ENCODE measurements at regions not wholly inside any gene's neighbourhood (a gene's known extent, or its start where the extent isn't known, plus 50 kb on each side); places are given as distances from the start of the nearest gene placed in this dataset.

DNA sequence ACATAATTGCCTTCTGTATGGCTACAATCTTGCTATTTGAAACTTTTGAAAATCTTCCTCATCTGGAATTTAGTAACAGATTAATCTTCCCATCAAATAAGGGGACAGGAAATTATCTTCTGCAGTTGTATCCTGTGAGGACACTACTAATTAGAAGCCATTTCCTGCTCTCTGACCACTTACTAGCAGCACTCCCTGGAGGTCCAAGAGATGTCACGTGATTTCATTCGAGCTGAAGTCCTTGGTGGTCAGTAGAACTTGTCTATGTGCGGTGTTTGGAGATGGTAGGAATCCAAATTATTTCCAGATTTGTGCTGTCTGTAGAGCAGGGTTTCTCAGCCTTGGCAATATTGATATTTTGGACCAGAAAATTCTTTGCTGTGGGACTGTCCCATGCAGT is 202.5 kb downstream of the TFAP2B start (continued):
- TF ChIP-seq ZC3H10 (CRISPR knock-in tag; IDR thresholded peaks at IDR 0.05) = no peak
- TF ChIP-seq, protein P1, sequence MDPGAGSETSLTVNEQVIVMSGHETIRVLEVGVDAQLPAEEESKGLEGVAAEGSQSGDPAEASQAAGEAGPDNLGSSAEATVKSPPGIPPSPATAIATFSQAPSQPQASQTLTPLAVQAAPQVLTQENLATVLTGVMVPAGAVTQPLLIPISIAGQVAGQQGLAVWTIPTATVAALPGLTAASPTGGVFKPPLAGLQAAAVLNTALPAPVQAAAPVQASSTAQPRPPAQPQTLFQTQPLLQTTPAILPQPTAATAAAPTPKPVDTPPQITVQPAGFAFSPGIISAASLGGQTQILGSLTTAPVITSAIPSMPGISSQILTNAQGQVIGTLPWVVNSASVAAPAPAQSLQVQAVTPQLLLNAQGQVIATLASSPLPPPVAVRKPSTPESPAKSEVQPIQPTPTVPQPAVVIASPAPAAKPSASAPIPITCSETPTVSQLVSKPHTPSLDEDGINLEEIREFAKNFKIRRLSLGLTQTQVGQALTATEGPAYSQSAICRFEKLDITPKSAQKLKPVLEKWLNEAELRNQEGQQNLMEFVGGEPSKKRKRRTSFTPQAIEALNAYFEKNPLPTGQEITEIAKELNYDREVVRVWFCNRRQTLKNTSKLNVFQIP (CRISPR knock-in tag; IDR thresholded peaks at IDR 0.05; ENCODE audit: borderline replicate concordance, low read depth) = no peak
- no peak for TF ChIP-seq ZFP30 (CRISPR knock-in tag; IDR thresholded peaks at IDR 0.05)
- no peak for TF ChIP-seq ARNTL (CRISPR knock-in tag; IDR thresholded peaks at IDR 0.05; ENCODE audit: borderline replicate concordance, low read depth)
- no peak for TF ChIP-seq ZNF8 (CRISPR knock-in tag; IDR thresholded peaks at IDR 0.05)

GRCh38 chr6:51024126-51024525 is 205.5 kb downstream of the TFAP2B start:
- ATAC-seq = no peak
- TF ChIP-seq ZNF8 (CRISPR knock-in tag; IDR thresholded peaks at IDR 0.05) = no peak
- TF ChIP-seq ISL1 (CRISPR knock-in tag; IDR thresholded peaks at IDR 0.05) = no peak
- TF ChIP-seq GLIS3 (CRISPR knock-in tag; IDR thresholded peaks at IDR 0.05) = no peak
- TF ChIP-seq OSR1 (CRISPR knock-in tag; IDR thresholded peaks at IDR 0.05) = no peak
- no peak for TF ChIP-seq ZFP30 (CRISPR knock-in tag; IDR thresholded peaks at IDR 0.05)
- TF ChIP-seq CSRNP3 (CRISPR knock-in tag; IDR thresholded peaks at IDR 0.05) = no peak
- TF ChIP-seq RARB (CRISPR knock-in tag; IDR thresholded peaks at IDR 0.05) = no peak
- TF ChIP-seq TOX (CRISPR knock-in tag; IDR thresholded peaks at IDR 0.05; ENCODE audit: borderline replicate concordance) = no peak
- no peak for TF ChIP-seq ZFP3 (CRISPR knock-in tag; IDR thresholded peaks at IDR 0.05)
- TF ChIP-seq BACH2 (CRISPR knock-in tag; IDR thresholded peaks at IDR 0.05; ENCODE audit: borderline replicate concordance) = no peak
- TF ChIP-seq SNAI2 (CRISPR knock-in tag; IDR thresholded peaks at IDR 0.05) = no peak

- TF ChIP-seq ZNF8 (CRISPR knock-in tag; IDR thresholded peaks at IDR 0.05) (no peak), ARNTL (CRISPR knock-in tag; IDR thresholded peaks at IDR 0.05; ENCODE audit: borderline replicate concordance, low read depth) (no peak), CREB5 (CRISPR knock-in tag; IDR thresholded peaks at IDR 0.05; ENCODE audit: low read depth) (no peak)
- ATAC-seq = no peak
Measured at GRCh38 chr6:51025082-51025777, 206.6 kb downstream of the TFAP2B start.

DNA sequence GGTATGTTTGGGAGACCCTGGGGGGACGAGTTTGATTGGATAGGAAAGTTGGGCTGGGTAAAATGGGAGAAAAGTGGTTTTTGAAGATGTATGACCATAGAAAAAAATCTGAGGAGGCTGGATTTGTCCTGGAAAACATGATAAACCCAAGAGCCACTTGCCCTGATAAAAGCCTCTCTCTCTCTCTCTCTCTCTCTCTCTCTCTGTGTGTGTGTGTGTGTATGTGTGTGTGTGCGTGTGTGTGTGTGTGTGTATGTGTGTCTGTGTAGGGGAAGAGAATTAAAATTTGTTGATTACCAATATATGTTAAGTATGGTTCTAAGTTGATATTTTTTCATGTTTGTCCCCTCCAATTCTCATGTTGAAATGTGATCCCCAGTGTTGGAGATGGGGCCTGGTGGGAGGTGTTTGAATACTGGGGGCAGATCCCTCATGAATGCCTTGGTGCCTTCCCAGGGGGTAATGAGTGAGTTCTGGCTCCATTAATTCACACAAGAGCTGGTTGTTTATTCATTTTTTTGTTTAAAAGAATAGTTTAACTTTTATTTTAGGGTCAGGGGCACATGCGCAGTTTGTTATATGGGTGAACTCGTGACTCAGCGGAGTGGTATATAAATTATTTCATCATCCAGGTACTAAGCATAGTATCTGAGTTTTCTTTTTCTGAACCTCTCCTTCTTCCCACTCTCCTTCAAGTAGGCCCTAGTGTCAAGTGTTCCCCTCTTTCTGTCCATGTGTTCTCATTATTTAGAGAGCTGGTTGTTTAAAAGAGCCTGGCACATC is 208.8 kb downstream of the TFAP2B start:
- ATAC-seq = no peak
- TF ChIP-seq ZNF70 (CRISPR knock-in tag; IDR thresholded peaks at IDR 0.05) (no peak), ZC3H10 (CRISPR knock-in tag; IDR thresholded peaks at IDR 0.05) (no peak), GLIS3 (CRISPR knock-in tag; IDR thresholded peaks at IDR 0.05) (no peak), ARNTL (CRISPR knock-in tag; IDR thresholded peaks at IDR 0.05; ENCODE audit: borderline replicate concordance, low read depth) (no peak), CSRNP3 (CRISPR knock-in tag; IDR thresholded peaks at IDR 0.05) (no peak), TOX (CRISPR knock-in tag; IDR thresholded peaks at IDR 0.05; ENCODE audit: borderline replicate concordance) (no peak), PPARA (CRISPR knock-in tag; IDR thresholded peaks at IDR 0.05; ENCODE audit: borderline replicate concordance) (no peak), RARB (CRISPR knock-in tag; IDR thresholded peaks at IDR 0.05) (no peak), ISL1 (CRISPR knock-in tag; IDR thresholded peaks at IDR 0.05) (no peak), TCF4 (CRISPR knock-in tag; IDR thresholded peaks at IDR 0.05; ENCODE audit: borderline replicate concordance) (no peak), ZNF8 (CRISPR knock-in tag; IDR thresholded peaks at IDR 0.05) (no peak), ZNF565 (CRISPR knock-in tag; conservative IDR thresholded peaks at IDR 0.05; ENCODE audit: low read depth) (no peak), ZFP30 (CRISPR knock-in tag; IDR thresholded peaks at IDR 0.05) (no peak), CSDC2 (CRISPR knock-in tag; IDR thresholded peaks at IDR 0.05) (no peak), OSR1 (CRISPR knock-in tag; IDR thresholded peaks at IDR 0.05) (no peak), ESRRG (CRISPR knock-in tag; IDR thresholded peaks at IDR 0.05) (no peak), TSHZ2 (CRISPR knock-in tag; IDR thresholded peaks at IDR 0.05) (no peak)
- TF ChIP-seq, protein P2, sequence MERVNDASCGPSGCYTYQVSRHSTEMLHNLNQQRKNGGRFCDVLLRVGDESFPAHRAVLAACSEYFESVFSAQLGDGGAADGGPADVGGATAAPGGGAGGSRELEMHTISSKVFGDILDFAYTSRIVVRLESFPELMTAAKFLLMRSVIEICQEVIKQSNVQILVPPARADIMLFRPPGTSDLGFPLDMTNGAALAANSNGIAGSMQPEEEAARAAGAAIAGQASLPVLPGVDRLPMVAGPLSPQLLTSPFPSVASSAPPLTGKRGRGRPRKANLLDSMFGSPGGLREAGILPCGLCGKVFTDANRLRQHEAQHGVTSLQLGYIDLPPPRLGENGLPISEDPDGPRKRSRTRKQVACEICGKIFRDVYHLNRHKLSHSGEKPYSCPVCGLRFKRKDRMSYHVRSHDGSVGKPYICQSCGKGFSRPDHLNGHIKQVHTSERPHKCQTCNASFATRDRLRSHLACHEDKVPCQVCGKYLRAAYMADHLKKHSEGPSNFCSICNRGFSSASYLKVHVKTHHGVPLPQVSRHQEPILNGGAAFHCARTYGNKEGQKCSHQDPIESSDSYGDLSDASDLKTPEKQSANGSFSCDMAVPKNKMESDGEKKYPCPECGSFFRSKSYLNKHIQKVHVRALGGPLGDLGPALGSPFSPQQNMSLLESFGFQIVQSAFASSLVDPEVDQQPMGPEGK (CRISPR knock-in tag; IDR thresholded peaks at IDR 0.05; ENCODE audit: borderline replicate concordance) = no peak

Data from SK-N-SH treated with all-trans-retinoic acid at 6 μM for 48 hours (cell line).